ENCODE measurements at regions not wholly inside any gene's neighbourhood (a gene's known extent, or its start where the extent isn't known, plus 50 kb on each side); places are given as distances from the start of the nearest gene placed in this dataset.
"Not testable (repeated sequence)": the region's sequence is repeated elsewhere in the genome, so short reads cannot be mapped to it uniquely, and the experiment has no call there.

DNA sequence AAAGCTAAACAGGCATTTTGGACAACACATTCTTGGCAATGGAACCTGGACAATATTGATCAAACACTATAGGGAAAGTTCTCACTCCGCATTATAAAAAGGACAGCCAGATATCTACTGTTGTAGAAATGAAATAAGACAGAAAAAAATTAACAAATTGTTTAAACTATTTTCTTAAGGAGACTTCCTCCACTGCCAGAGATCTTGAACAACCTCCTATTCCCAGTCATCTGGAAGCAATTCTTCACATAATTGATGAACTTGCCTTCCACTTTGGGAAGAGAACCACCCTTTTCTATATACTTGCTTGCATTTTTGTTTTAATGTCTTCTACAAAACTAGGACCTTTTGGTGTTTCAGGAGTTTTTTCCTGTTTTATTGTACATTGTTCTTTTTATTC is 216.1 kb downstream of the CASP12 start:
- H3K4me3 ChIP-seq = no peak overlapping the region
- WGBS, 4 donors = 96 to 99% (median 97%) methylated on average over 1 of the region's 1 CpG
- intact Hi-C loops (cut with DNase I) = no loop called here
- H3K9me3 ChIP-seq = no peaks in the 10 kb centered on the region
- no peak overlapping the region for H3K27ac ChIP-seq
- ATAC-seq = no peak
- H3K36me3 ChIP-seq = no peaks in the 10 kb centered on the region
- no peaks in the 10 kb centered on the region for H3K27me3 ChIP-seq
- no peak for TF ChIP-seq POLR2A (IDR thresholded peaks at IDR 0.05)
- TF ChIP-seq, protein P1, sequence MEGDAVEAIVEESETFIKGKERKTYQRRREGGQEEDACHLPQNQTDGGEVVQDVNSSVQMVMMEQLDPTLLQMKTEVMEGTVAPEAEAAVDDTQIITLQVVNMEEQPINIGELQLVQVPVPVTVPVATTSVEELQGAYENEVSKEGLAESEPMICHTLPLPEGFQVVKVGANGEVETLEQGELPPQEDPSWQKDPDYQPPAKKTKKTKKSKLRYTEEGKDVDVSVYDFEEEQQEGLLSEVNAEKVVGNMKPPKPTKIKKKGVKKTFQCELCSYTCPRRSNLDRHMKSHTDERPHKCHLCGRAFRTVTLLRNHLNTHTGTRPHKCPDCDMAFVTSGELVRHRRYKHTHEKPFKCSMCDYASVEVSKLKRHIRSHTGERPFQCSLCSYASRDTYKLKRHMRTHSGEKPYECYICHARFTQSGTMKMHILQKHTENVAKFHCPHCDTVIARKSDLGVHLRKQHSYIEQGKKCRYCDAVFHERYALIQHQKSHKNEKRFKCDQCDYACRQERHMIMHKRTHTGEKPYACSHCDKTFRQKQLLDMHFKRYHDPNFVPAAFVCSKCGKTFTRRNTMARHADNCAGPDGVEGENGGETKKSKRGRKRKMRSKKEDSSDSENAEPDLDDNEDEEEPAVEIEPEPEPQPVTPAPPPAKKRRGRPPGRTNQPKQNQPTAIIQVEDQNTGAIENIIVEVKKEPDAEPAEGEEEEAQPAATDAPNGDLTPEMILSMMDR (IDR thresholded peaks at IDR 0.05) = no peak
- no peaks in the 10 kb centered on the region for H3K4me1 ChIP-seq
- no peak for DNase-seq

- 87 to 89% (median 88%) methylated on average over 2 of the region's 2 CpGs for WGBS, 4 donors
- Histone ChIP-seq H3K9me3 (no peaks in the 10 kb centered on the region), H3K4me3 (no peak overlapping the region), H3K27me3 (no peaks in the 10 kb centered on the region), H3K27ac (no peak overlapping the region), H3K4me1 (no peaks in the 10 kb centered on the region), H3K36me3 (no peaks in the 10 kb centered on the region)
- no peak for TF ChIP-seq POLR2A (IDR thresholded peaks at IDR 0.05)
- ATAC-seq (no peak), DNase-seq (no peak)
- intact Hi-C loops (cut with DNase I) = no loop called here
Observed at GRCh38 chr11:104679258-104679657, 219.0 kb downstream of the CASP12 start.

GRCh38 chr11:104678408-104678807 is 219.9 kb downstream of the CASP12 start:
- WGBS, 4 donors = 74 to 79% (median 76%) methylated on average over 2 of the region's 2 CpGs
- no peak for DNase-seq
- H3K4me3 ChIP-seq = no peak overlapping the region
- TF ChIP-seq POLR2A (IDR thresholded peaks at IDR 0.05) = no peak
- TF ChIP-seq, protein P1 (IDR thresholded peaks at IDR 0.05) = no peak
- no peaks in the 10 kb centered on the region for H3K27me3 ChIP-seq
- no peaks in the 10 kb centered on the region for H3K9me3 ChIP-seq
- no peaks in the 10 kb centered on the region for H3K4me1 ChIP-seq
- no peaks in the 10 kb centered on the region for H3K36me3 ChIP-seq
- no peak for ATAC-seq
- H3K27ac ChIP-seq = no peak overlapping the region
- intact Hi-C loops (cut with DNase I) = no loop called here

DNA sequence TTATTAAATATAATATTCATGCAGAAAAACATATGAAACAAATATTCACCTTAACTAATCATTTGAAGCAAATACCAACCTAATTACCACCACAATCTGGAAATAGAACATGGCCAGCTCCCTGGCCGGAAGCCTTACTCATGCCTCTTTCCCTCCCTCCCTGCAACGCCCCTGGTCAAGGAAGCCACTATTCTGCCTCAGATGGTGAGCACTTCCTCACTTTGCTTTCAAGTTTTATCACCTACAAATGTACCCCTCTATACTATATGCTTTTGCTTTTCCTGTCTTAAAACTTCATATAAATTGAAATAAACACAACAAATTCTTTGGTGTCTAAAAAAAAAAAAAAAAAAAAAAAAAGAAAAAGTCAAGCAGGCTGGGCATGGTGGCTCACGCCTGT is 221.2 kb downstream of the CASP12 start:
- H3K27me3 ChIP-seq; H3K36me3 ChIP-seq; ATAC-seq; DNase-seq; intact Hi-C loops (cut with DNase I); H3K9me3 ChIP-seq; H3K4me3 ChIP-seq; H3K27ac ChIP-seq; H3K4me1 ChIP-seq: not testable (repeated sequence)
- 88 to 100% (median 97%) methylated on average over 1 of the region's 3 CpGs for WGBS, 4 donors

DNA sequence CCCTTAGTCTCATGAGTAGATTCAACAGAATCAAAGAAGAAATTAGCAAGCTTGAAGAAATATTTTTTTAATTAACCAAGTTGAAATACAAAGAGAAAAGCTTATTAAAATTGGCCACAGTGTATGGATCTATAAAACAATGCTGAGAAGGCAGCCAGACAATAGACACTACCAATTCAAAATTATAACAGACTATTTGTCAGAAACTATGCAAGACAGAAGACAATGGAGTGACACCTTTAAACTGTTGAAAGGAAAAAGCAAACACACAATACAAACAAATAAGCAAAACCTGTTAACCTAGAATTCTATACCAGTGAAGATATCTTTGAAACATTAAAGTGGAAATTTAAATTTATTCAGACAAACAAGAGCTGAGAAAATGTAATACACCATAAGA is 225.4 kb downstream of the CASP12 start:
- ATAC-seq (no peak), DNase-seq (no peak)
- intact Hi-C loops (cut with DNase I) = no loop called here
- peaks cover 0 to 8% (median 0%) of the 10 kb centered on the region in 12 donors for H3K4me1 ChIP-seq
- no peaks in the 10 kb centered on the region for H3K27me3 ChIP-seq
- no peak overlapping the region for H3K27ac ChIP-seq
- peaks cover 0 to 3% (median 0%) of the 10 kb centered on the region in 12 donors for H3K9me3 ChIP-seq
- no peaks in the 10 kb centered on the region for H3K36me3 ChIP-seq
- H3K4me3 ChIP-seq = no peak overlapping the region
- TF ChIP-seq, protein P1 (IDR thresholded peaks at IDR 0.05) = no peak
- no peak for TF ChIP-seq POLR2A (IDR thresholded peaks at IDR 0.05)
